ENCODE measurements at regions not wholly inside any gene's neighbourhood (a gene's known extent, or its start where the extent isn't known, plus 50 kb on each side); places are given as distances from the start of the nearest gene placed in this dataset.

- H3K27ac Mint-ChIP-seq = no peak overlapping the region
- Histone ChIP-seq H4K5ac (ENCODE audit: insufficient read length, low read depth, low read length) (no peak overlapping the region), H3K27me3 (ENCODE audit: insufficient read depth, low read length) (no peaks in the 10 kb centered on the region), H3K9me3 (ENCODE audit: control insufficient read depth, low read depth, low read length) (no peaks in the 10 kb centered on the region), H3K23ac (ENCODE audit: insufficient read length, low read depth, low read length) (no peak overlapping the region), H3K14ac (ENCODE audit: insufficient read depth, low read length) (no peak overlapping the region), H3T11ph (ENCODE audit: low read length) (no peak overlapping the region), H3K4me1 (ENCODE audit: insufficient read depth, low read length) (no peaks in the 10 kb centered on the region), H2BK15ac (ENCODE audit: low read depth, low read length) (no peak overlapping the region), H4K20me1 (ENCODE audit: control insufficient read depth, insufficient read depth, insufficient read length) (no peaks in the 10 kb centered on the region), H3K4me2 (ENCODE audit: insufficient read depth, insufficient read length, low read length) (no peak overlapping the region), H2BK20ac (ENCODE audit: low read depth, low read length, poor library complexity, severe bottlenecking) (no peak overlapping the region), H2BK5ac (ENCODE audit: insufficient read length, low read length) (no peak overlapping the region), H2BK120ac (ENCODE audit: low read depth, low read length, poor library complexity, severe bottlenecking) (no peak overlapping the region), H3K9ac (ENCODE audit: extremely low read depth, insufficient read length, low read length) (no peak overlapping the region), H4K91ac (ENCODE audit: insufficient read length, low read depth, low read length) (no peak overlapping the region), H2AK5ac (ENCODE audit: insufficient read length, low read length) (no peak overlapping the region), H2BK12ac (ENCODE audit: insufficient read length, low read depth, low read length) (no peak overlapping the region), H3K56ac (ENCODE audit: insufficient read length, low read depth, low read length) (no peak overlapping the region), H3K18ac (ENCODE audit: insufficient read length, low read depth, low read length) (no peak overlapping the region), H2AFZ (ENCODE audit: low read length) (no peak overlapping the region), H3K27ac (ENCODE audit: insufficient read length, low read depth, low read length) (no peak overlapping the region), H3K4ac (ENCODE audit: low read depth, low read length) (no peak overlapping the region), H4K8ac (replicated peaks; ENCODE audit: insufficient read length, low read depth, low read length) (no peak overlapping the region), H3K23me2 (ENCODE audit: insufficient read length, low read depth, low read length, poor library complexity, severe bottlenecking) (no peaks in the 10 kb centered on the region), H3K79me2 (ENCODE audit: insufficient read depth, low read length) (no peaks in the 10 kb centered on the region), H3K79me1 (ENCODE audit: insufficient read depth, low read depth, low read length, poor library complexity, severe bottlenecking) (no peaks in the 10 kb centered on the region)
- H3K27me3 Mint-ChIP-seq (ENCODE audit: low read depth) = peaks cover 5% of the 10 kb centered on the region
- TF ChIP-seq, protein P1, sequence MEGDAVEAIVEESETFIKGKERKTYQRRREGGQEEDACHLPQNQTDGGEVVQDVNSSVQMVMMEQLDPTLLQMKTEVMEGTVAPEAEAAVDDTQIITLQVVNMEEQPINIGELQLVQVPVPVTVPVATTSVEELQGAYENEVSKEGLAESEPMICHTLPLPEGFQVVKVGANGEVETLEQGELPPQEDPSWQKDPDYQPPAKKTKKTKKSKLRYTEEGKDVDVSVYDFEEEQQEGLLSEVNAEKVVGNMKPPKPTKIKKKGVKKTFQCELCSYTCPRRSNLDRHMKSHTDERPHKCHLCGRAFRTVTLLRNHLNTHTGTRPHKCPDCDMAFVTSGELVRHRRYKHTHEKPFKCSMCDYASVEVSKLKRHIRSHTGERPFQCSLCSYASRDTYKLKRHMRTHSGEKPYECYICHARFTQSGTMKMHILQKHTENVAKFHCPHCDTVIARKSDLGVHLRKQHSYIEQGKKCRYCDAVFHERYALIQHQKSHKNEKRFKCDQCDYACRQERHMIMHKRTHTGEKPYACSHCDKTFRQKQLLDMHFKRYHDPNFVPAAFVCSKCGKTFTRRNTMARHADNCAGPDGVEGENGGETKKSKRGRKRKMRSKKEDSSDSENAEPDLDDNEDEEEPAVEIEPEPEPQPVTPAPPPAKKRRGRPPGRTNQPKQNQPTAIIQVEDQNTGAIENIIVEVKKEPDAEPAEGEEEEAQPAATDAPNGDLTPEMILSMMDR (conservative IDR thresholded peaks at IDR 0.05) = no peak
- peaks cover 20 to 26% of the 10 kb centered on the region in 2 experiments for H3K4me1 Mint-ChIP-seq
- no peak for DNase-seq
- no peaks in the 10 kb centered on the region; a peak in 1 of 5 replicates for H3K9me3 Mint-ChIP-seq
- H3K36me3 Mint-ChIP-seq (ENCODE audit: insufficient read depth in 1 of 3, low read depth in 3 of 3) = no peaks in the 10 kb centered on the region
- no peak overlapping the region for H3K4me3 Mint-ChIP-seq
- no CpG with 5 or more reads among the region's 11 CpGs for WGBS (ENCODE audit: extremely low coverage, insufficient read length, low lambda C conversion rate)
These were observed 86.7 kb downstream of the PDGFA start for GRCh38 chr7:432933-433332.
